Trophoblast cell (in vitro differentiated cells and primary cell): ENCODE measurements at regions not wholly inside any gene's neighbourhood (a gene's known extent, or its start where the extent isn't known, plus 50 kb on each side); places are given as distances from the start of the nearest gene placed in this dataset.

Source experiments
- DNase-seq, 2 donors: peaks; one replicate each; pipeline ENCODE4 v3.0.0-alpha.2; 2016
- H2AFZ ChIP-seq: 2 replicates; pipeline ENCODE4 v1.6.1; 2013; ENCODE audit warnings: low read length, moderate library complexity, mild to moderate bottlenecking; ENCODE audit not compliant: insufficient read depth, poor library complexity
- H2AK5ac ChIP-seq: 2 replicates; pipeline ENCODE4 v1.6.1; 2013; ENCODE audit warnings: mild to moderate bottlenecking, low read length
- H2BK120ac ChIP-seq: 2 replicates; pipeline ENCODE4 v1.6.1; 2013; ENCODE audit warnings: low read length, mild to moderate bottlenecking, moderate library complexity; ENCODE audit not compliant: insufficient read depth, poor library complexity
- H2BK12ac ChIP-seq: 2 replicates; pipeline ENCODE4 v1.6.1; 2013; ENCODE audit warnings: mild to moderate bottlenecking, low read length, moderate library complexity
- H2BK5ac ChIP-seq: 2 replicates; pipeline ENCODE4 v1.6.1; 2013; ENCODE audit warnings: low read length, low read depth, moderate library complexity, mild to moderate bottlenecking; ENCODE audit not compliant: poor library complexity
- H3K14ac ChIP-seq: 2 replicates; pipeline ENCODE4 v1.6.1; 2013; ENCODE audit warnings: mild to moderate bottlenecking, low read length
- H3K18ac ChIP-seq: 2 replicates; pipeline ENCODE4 v1.6.1; 2013; ENCODE audit warnings: mild to moderate bottlenecking, low read length
- H3K23ac ChIP-seq: 2 replicates; pipeline ENCODE4 v1.6.1; 2013; ENCODE audit warnings: low read length
- H3K27ac ChIP-seq: 2 replicates; pipeline ENCODE4 v1.5.1; 2013; ENCODE audit warnings: low read depth, mild to moderate bottlenecking, inconsistent platforms, low read length, moderate library complexity
- H3K27me3 ChIP-seq: 2 replicates; pipeline ENCODE4 v1.6.1; 2013; ENCODE audit warnings: inconsistent platforms, mild to moderate bottlenecking, low read length, moderate library complexity; ENCODE audit not compliant: insufficient read depth
- H3K36me3 ChIP-seq, 2 experiments: 1 replicate in 1 of 2; 2 replicates in 1 of 2; pipeline ENCODE4 v1.6.1; 2013; ENCODE audit warnings: low read length in 2 of 2, mild to moderate bottlenecking in 2 of 2, moderate library complexity in 1 of 2; ENCODE audit not compliant: insufficient read depth in 2 of 2, control insufficient read depth in 1 of 2
- H3K4ac ChIP-seq: 2 replicates; pipeline ENCODE4 v1.6.1; 2013; ENCODE audit warnings: low read depth, mild to moderate bottlenecking, low read length, moderate library complexity
- H3K4me1 ChIP-seq, 2 experiments: 1 replicate in 1 of 2; 2 replicates in 1 of 2; pipeline ENCODE4 v1.6.1; 2013; ENCODE audit warnings: low read length in 2 of 2, mild to moderate bottlenecking in 2 of 2, moderate library complexity in 1 of 2; ENCODE audit not compliant: insufficient read depth in 2 of 2, control insufficient read depth in 1 of 2
- H3K4me2 ChIP-seq: 2 replicates; pipeline ENCODE4 v1.6.1; 2013; ENCODE audit warnings: inconsistent platforms, mild to moderate bottlenecking, low read length, moderate library complexity
- H3K4me3 ChIP-seq: 2 replicates; pipeline ENCODE4 v1.5.1; 2013; ENCODE audit warnings: mild to moderate bottlenecking, low read depth, low read length, inconsistent platforms
- H3K79me1 ChIP-seq: one replicate; pipeline ENCODE4 v1.6.1; 2013; ENCODE audit warnings: low read length
- H3K79me2 ChIP-seq: 2 replicates; pipeline ENCODE4 v1.6.1; 2013; ENCODE audit warnings: low read length, mild to moderate bottlenecking; ENCODE audit not compliant: control insufficient read depth, insufficient read depth, poor library complexity
- H3K9ac ChIP-seq: 2 replicates; pipeline ENCODE4 v1.6.1; 2013; ENCODE audit warnings: mild to moderate bottlenecking, low read length
- H3K9me3 ChIP-seq: 2 replicates; pipeline ENCODE4 v1.6.1; 2013; ENCODE audit warnings: low read depth, mild to moderate bottlenecking, control low read depth, inconsistent platforms, low read length; ENCODE audit not compliant: insufficient read depth
- H4K12ac ChIP-seq: 2 replicates; pipeline ENCODE4 v1.6.1; 2013; ENCODE audit warnings: low read depth, mild to moderate bottlenecking, low read length, moderate library complexity
- H4K8ac ChIP-seq: 2 replicates; pipeline ENCODE4 v1.6.1; 2013; ENCODE audit warnings: low read depth, mild to moderate bottlenecking, low read length, moderate library complexity
- H4K91ac ChIP-seq: one replicate; pipeline ENCODE4 v1.6.1; 2013; ENCODE audit warnings: low read depth, mild to moderate bottlenecking, low read length, moderate library complexity
- WGBS: extraction: QIAGEN DNeasy Blood & Tissue Kit; methylation state at CpG from one replicate; pipeline ENCODE4 v1.1.7; 2013; ENCODE audit warnings: missing lambda C conversion rate; ENCODE audit not compliant: insufficient read length, insufficient coverage; ENCODE audit errors: extremely low coverage; 5-methylcytosine and 5-hydroxymethylcytosine counted together

DNA sequence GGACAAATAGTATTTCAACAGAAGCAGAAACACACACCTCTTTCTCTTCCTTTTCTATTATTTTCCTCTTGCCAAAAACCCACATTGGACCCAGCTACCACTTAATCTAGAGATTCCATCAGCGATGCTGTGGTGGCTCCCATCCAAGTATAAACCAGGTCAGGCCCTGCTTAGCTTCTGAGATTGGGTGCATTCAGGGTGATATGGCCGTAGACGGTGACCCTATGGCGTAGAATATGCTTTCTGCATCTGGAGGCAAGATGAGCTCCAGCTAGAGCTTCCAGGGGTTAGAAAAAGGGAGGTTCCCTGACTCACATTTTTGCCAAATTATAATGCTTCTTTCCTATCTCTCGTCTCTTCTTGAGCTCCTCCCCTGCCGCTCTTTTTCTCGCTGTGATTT lies 66.5 kb downstream of the TNP1 start:
- H3K4ac ChIP-seq, result no peak overlapping the region
- no peak overlapping the region for H3K18ac ChIP-seq
- no CpG with 5 or more reads among the region's 7 CpGs for WGBS

DNA sequence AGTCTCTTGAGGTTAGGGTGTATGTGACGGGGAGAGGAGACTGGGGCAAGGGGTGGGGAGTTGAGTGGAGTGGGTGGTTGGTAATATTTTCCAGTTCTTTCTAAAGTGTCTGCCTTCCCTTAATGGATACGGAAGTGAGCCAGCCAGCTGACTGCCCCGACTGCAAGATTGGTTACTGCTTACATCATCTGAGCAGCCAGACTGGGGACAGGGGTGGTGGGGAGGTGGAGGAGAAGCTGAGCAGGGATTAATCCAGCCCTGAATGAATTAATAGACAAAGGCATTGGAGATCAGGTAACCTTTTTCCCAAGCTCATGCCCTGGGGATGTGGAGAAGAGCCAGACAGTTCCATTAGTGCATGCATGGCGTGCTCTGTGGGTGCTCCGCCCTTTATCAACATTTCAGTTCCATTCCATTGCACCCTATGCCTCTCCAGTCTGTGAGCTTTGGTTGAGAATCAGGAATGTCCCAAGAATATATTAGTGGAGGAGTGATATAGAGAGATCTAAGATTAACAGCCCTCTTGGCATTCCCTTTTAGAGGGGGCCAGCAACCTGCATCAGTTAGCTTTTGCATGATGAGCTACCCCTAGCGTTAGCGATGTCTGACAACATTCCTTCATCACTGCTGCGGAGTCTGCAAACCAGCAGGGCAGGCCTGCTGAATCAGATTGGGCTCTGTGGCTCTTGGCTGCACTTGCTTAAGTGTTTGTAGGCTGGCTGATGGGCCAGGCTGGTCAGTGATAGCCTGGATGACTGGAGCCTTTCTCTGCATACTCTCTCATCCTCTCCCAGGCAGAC lies 67.4 kb downstream of the TNP1 start:
- H3K79me2 ChIP-seq, result no peaks in the 10 kb centered on the region
- no CpG with 5 or more reads among the region's 8 CpGs for WGBS
- no peak overlapping the region for H3K4ac ChIP-seq
- H3K4me1 ChIP-seq, result peaks cover 4 to 11% of the 10 kb centered on the region in 2 experiments
- H3K79me1 ChIP-seq, result peaks cover 7% of the 10 kb centered on the region
- no peak overlapping the region for H3K18ac ChIP-seq
- no peak overlapping the region for H3K4me3 ChIP-seq
- H3K4me2 ChIP-seq, result peak overlapping the region; percentile 5
- no peak overlapping the region for H3K23ac ChIP-seq
- H2AK5ac ChIP-seq, result no peak overlapping the region
- H3K9me3 ChIP-seq, result peaks cover 1% of the 10 kb centered on the region
- DNase-seq, result peak; percentile 72 to 78
- H2AFZ ChIP-seq, result no peak overlapping the region
- H2BK5ac ChIP-seq, result peak overlapping the region; percentile 22
- no peaks in the 10 kb centered on the region for H3K27me3 ChIP-seq
- peak overlapping the region; percentile 67 for H3K27ac ChIP-seq
- H4K91ac ChIP-seq, result peak overlapping the region; percentile 75
- H3K9ac ChIP-seq, result no peak overlapping the region
- H3K14ac ChIP-seq, result no peak overlapping the region
- H2BK120ac ChIP-seq, result peak overlapping the region; percentile 61
- H4K8ac ChIP-seq, result no peak overlapping the region
- H4K12ac ChIP-seq, result no peak overlapping the region
- H2BK12ac ChIP-seq, result no peak overlapping the region
- no peaks in the 10 kb centered on the region for H3K36me3 ChIP-seq

More for the DNA sequence above, 66.5 kb downstream of the TNP1 start:
- Histone ChIP-seq H3K23ac (no peak overlapping the region), H3K14ac (no peak overlapping the region), H3K4me1 (peaks cover 4 to 11% of the 10 kb centered on the region in 2 experiments), H3K9me3 (peaks cover 1% of the 10 kb centered on the region), H3K4me2 (no peak overlapping the region), H3K4me3 (no peak overlapping the region), H4K12ac (no peak overlapping the region), H2BK12ac (no peak overlapping the region), H2AFZ (no peak overlapping the region), H3K36me3 (no peaks in the 10 kb centered on the region), H3K27me3 (no peaks in the 10 kb centered on the region), H4K8ac (no peak overlapping the region), H2BK120ac (peak overlapping the region; percentile 21), H3K9ac (no peak overlapping the region), H2BK5ac (no peak overlapping the region), H2AK5ac (no peak overlapping the region), H3K27ac (peak overlapping the region; percentile 67), H3K79me2 (no peaks in the 10 kb centered on the region), H3K79me1 (peaks cover 7% of the 10 kb centered on the region), H4K91ac (peak overlapping the region; percentile 32)
- DNase-seq, result no peak

DNA sequence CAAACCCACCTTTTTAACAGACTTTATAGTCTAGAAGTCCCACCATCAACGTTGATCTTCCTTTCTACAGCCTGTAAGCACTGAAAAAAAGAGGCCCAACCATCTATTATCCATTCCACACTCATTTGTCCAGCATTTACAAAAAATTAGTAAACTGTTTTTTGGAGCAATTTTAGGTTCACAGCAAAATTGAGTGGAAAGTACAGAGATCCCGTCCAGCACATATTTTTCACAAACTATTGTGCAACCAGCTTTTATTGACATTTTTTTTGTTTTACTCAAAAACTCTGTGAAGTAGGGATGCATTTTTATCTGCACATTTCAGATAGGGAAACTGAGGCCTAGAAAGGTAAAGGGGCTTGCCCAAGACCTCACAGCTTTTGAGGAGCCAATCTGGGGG lies 68.6 kb downstream of the TNP1 start:
- no peak overlapping the region for H3K4me3 ChIP-seq
- H3K14ac ChIP-seq, result no peak overlapping the region
- H3K9me3 ChIP-seq, result peaks cover 1% of the 10 kb centered on the region
- H3K79me1 ChIP-seq, result peaks cover 7% of the 10 kb centered on the region
- peaks cover 4 to 11% of the 10 kb centered on the region in 2 experiments for H3K4me1 ChIP-seq
- peak overlapping the region; percentile 62 for H3K27ac ChIP-seq
- H3K4ac ChIP-seq, result no peak overlapping the region
- no peak for DNase-seq
- H4K8ac ChIP-seq, result no peak overlapping the region
- peak overlapping the region; percentile 75 for H4K91ac ChIP-seq
- WGBS, result no CpG with 5 or more reads among the region's 2 CpGs
- no peaks in the 10 kb centered on the region for H3K27me3 ChIP-seq
- no peak overlapping the region for H3K4me2 ChIP-seq
- H3K23ac ChIP-seq, result no peak overlapping the region
- no peak overlapping the region for H3K9ac ChIP-seq
- no peak overlapping the region for H3K18ac ChIP-seq
- H2AK5ac ChIP-seq, result no peak overlapping the region
- no peak overlapping the region for H4K12ac ChIP-seq
- H2AFZ ChIP-seq, result no peak overlapping the region
- H2BK120ac ChIP-seq, result no peak overlapping the region
- H3K36me3 ChIP-seq, result no peaks in the 10 kb centered on the region
- no peak overlapping the region for H2BK5ac ChIP-seq
- H2BK12ac ChIP-seq, result no peak overlapping the region
- no peaks in the 10 kb centered on the region for H3K79me2 ChIP-seq

DNA sequence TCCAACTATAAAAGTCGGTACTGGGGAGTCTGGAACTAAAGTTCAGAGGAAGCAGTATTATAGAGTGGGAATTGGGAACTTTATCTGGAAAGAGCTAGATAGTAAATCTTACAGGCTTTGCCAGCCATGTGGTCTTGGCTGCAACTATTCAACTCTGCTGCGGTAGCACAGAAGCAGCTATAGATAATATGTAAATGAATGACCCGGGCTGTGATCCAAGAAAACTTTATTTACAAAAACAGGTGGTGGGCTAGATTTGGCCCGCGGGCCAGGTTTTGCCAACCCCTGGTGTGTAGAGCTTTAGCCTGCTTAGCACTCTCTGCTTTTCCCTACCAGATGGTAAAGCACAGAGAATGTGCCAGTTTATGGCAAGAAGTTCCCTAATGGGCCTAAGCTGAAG lies 70.8 kb downstream of the TNP1 start:
- H3K9ac ChIP-seq, result no peak overlapping the region
- no peak overlapping the region for H2AFZ ChIP-seq
- H3K4me3 ChIP-seq, result no peak overlapping the region
- no peak overlapping the region for H4K12ac ChIP-seq
- H3K4me2 ChIP-seq, result no peak overlapping the region
- no peak overlapping the region for H4K8ac ChIP-seq
- no peak overlapping the region for H2BK12ac ChIP-seq
- no peaks in the 10 kb centered on the region for H3K27me3 ChIP-seq
- H3K36me3 ChIP-seq, result no peaks in the 10 kb centered on the region
- no peak for DNase-seq
- H3K79me2 ChIP-seq, result no peaks in the 10 kb centered on the region
- H3K18ac ChIP-seq, result no peak overlapping the region
- H2AK5ac ChIP-seq, result no peak overlapping the region
- peaks cover 4 to 11% of the 10 kb centered on the region in 2 experiments for H3K4me1 ChIP-seq
- H2BK5ac ChIP-seq, result no peak overlapping the region
- peaks cover 7% of the 10 kb centered on the region for H3K79me1 ChIP-seq
- H4K91ac ChIP-seq, result no peak overlapping the region
- no peak overlapping the region for H2BK120ac ChIP-seq
- peaks cover 1% of the 10 kb centered on the region for H3K9me3 ChIP-seq
- no peak overlapping the region for H3K23ac ChIP-seq
- H3K27ac ChIP-seq, result no peak overlapping the region
- WGBS, result no CpG with 5 or more reads among the region's 5 CpGs
- no peak overlapping the region for H3K14ac ChIP-seq
- H3K4ac ChIP-seq, result no peak overlapping the region
